GM23248 (cell line): ENCODE measurements at regions not wholly inside any gene's neighbourhood (a gene's known extent, or its start where the extent isn't known, plus 50 kb on each side); places are given as distances from the start of the nearest gene placed in this dataset.

Source experiments
- DNase-seq: peaks from one replicate; pipeline ENCODE4 v3.0.0-alpha.2; 2015
- H2AFZ ChIP-seq: fragments of 200-600 bp; sonication (generic); 2 replicates; pipeline ENCODE4 v1.6.1; 2016; ENCODE audit warnings: antibody characterized with exemption
- H3F3A ChIP-seq: fragments of 200-600 bp; sonication (generic); 2 replicates; pipeline ENCODE4 v1.6.1; 2016; ENCODE audit warnings: mild to moderate bottlenecking, antibody characterized with exemption, mixed run types; ENCODE audit not compliant: insufficient read depth
- H3K27ac ChIP-seq: fragments of 200-600 bp; sonication (generic); 2 replicates; pipeline ENCODE4 v1.5.1; 2016; ENCODE audit warnings: mild to moderate bottlenecking
- H3K27me3 ChIP-seq: fragments of 200-600 bp; sonication (generic); replicated peaks from 2 replicates; pipeline ENCODE4 v1.6.1; 2016; ENCODE audit warnings: mild to moderate bottlenecking; ENCODE audit not compliant: insufficient read depth
- H3K36me3 ChIP-seq: fragments of 200-600 bp; sonication (generic); 2 replicates; pipeline ENCODE4 v1.6.1; 2016; ENCODE audit warnings: low read depth, mild to moderate bottlenecking
- H3K4me1 ChIP-seq: fragments of 200-600 bp; sonication (generic); 2 replicates; pipeline ENCODE4 v1.6.1; 2016; ENCODE audit warnings: mild to moderate bottlenecking; ENCODE audit not compliant: insufficient read depth
- H3K4me2 ChIP-seq: fragments of 200-600 bp; sonication (generic); one replicate; pipeline ENCODE4 v1.6.1; 2016; ENCODE audit warnings: mild to moderate bottlenecking; ENCODE audit not compliant: unreplicated experiment
- H3K4me3 ChIP-seq: fragments of 200-600 bp; sonication (generic); 2 replicates; pipeline ENCODE4 v1.5.1; 2016; ENCODE audit warnings: mild to moderate bottlenecking
- H3K79me2 ChIP-seq: fragments of 200-600 bp; sonication (generic); 2 replicates; pipeline ENCODE4 v1.6.1; 2016; ENCODE audit warnings: mild to moderate bottlenecking; ENCODE audit not compliant: insufficient read depth
- H3K9ac ChIP-seq: fragments of 200-600 bp; sonication (generic); 2 replicates; pipeline ENCODE4 v1.6.1; 2016; ENCODE audit warnings: mild to moderate bottlenecking
- H3K9me2 ChIP-seq: fragments of 200-600 bp; sonication (generic); 2 replicates; pipeline ENCODE4 v1.6.1; 2016; ENCODE audit warnings: mixed run types, mild to moderate bottlenecking, moderate library complexity; ENCODE audit not compliant: insufficient read depth
- H3K9me3 ChIP-seq: fragments of 200-600 bp; sonication (generic); one replicate; pipeline ENCODE4 v1.6.1; 2017; ENCODE audit warnings: low read depth
- H4K20me1 ChIP-seq: fragments of 200-600 bp; sonication (generic); 2 replicates; pipeline ENCODE4 v1.6.0; 2016; ENCODE audit not compliant: insufficient read depth
- EZH2 ChIP-seq: fragments of 200-600 bp; sonication (generic); IDR thresholded peaks from 2 replicates; pipeline ENCODE4 v1.6.1; 2018; ENCODE audit warnings: antibody characterized with exemption, mild to moderate bottlenecking; ENCODE audit not compliant: insufficient read depth, poor library complexity, severe bottlenecking
- EZH2phosphoT487 ChIP-seq: fragments of 200-600 bp; sonication (generic); IDR thresholded peaks from 2 replicates; pipeline ENCODE4 v1.6.1; 2018; ENCODE audit warnings: antibody characterized with exemption, moderate library complexity, mild to moderate bottlenecking, low read depth; ENCODE audit not compliant: insufficient read depth
- WGBS, 2 experiments: methylation state at CpG; one replicate each; pipeline ENCODE4 v1.1.6; 2015 to 2017; ENCODE audit warnings: low lambda C conversion rate in 2 of 2, low coverage in 1 of 2; ENCODE audit errors: missing lambda C conversion rate in 2 of 2; 5-methylcytosine and 5-hydroxymethylcytosine counted together
- in situ Hi-C: fragments of 300-500 bp; cut with MboI; formaldehyde crosslinking; loops from 2 replicates; pipeline ENCODE4 v1.15.0; 2020

DNA sequence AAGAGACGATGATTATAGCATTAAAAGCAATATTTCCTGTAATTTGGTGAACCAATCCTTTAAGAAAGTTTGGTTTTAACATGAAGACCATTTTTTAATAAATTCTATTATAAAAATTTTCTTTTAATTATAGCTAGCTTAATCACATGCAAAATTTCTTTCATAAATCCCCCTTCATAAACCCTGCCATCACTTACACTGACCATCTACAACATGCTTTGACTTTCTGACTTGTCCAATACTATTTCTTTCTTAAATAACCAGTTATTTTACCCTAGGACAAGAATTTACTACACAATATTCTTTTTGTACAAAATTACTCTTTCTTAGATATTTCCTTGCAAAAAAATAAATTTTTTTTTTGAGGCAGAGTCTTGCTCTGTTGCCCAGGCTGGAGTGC, 1334.8 kb downstream of the CDH11 start:
- no peaks in the 10 kb centered on the region for H3F3A ChIP-seq
- no peak overlapping the region for H3K4me2 ChIP-seq
- in situ Hi-C loops = no loop called here
- WGBS, 2 experiments = 65 to 92% methylated on average over 1 of the region's 1 CpG
- no peaks in the 10 kb centered on the region for H3K4me1 ChIP-seq
- H3K36me3 ChIP-seq = no peaks in the 10 kb centered on the region
- no peaks in the 10 kb centered on the region for H3K79me2 ChIP-seq
- H3K27me3 ChIP-seq = no peaks in the 10 kb centered on the region
- no peaks in the 10 kb centered on the region for H4K20me1 ChIP-seq
- H3K4me3 ChIP-seq = no peak overlapping the region
- H3K9me2 ChIP-seq = no peaks in the 10 kb centered on the region
- H2AFZ ChIP-seq = no peak overlapping the region
- no peak for TF ChIP-seq EZH2phosphoT487
- no peak for TF ChIP-seq EZH2
- H3K9ac ChIP-seq = no peak overlapping the region
- H3K27ac ChIP-seq = no peak overlapping the region
- H3K9me3 ChIP-seq = no peaks in the 10 kb centered on the region
- DNase-seq = no peak

GRCh38 chr16:63785170-63785569, 1336.7 kb downstream of the CDH11 start:
- Histone ChIP-seq H3K4me2 (no peak overlapping the region), H3K79me2 (no peaks in the 10 kb centered on the region), H3K9me3 (no peaks in the 10 kb centered on the region), H3K4me1 (no peaks in the 10 kb centered on the region), H3K27me3 (no peaks in the 10 kb centered on the region), H3K4me3 (no peak overlapping the region), H3K36me3 (no peaks in the 10 kb centered on the region), H3F3A (no peaks in the 10 kb centered on the region), H3K9ac (no peak overlapping the region), H4K20me1 (no peaks in the 10 kb centered on the region), H2AFZ (no peak overlapping the region), H3K27ac (no peak overlapping the region), H3K9me2 (no peaks in the 10 kb centered on the region)
- 22 to 28% methylated on average over 2 of the region's 2 CpGs for WGBS, 2 experiments
- no peak for DNase-seq
- TF ChIP-seq EZH2phosphoT487 = no peak
- no peak for TF ChIP-seq EZH2
- in situ Hi-C loops = no loop called here

GRCh38 chr16:63776437-63776836, 1345.4 kb downstream of the CDH11 start:
- in situ Hi-C loops = no loop called here
- no peak overlapping the region for H3K4me3 ChIP-seq
- H3K4me1 ChIP-seq = no peaks in the 10 kb centered on the region
- no peaks in the 10 kb centered on the region for H4K20me1 ChIP-seq
- no peak overlapping the region for H3K4me2 ChIP-seq
- H3K9me3 ChIP-seq = no peaks in the 10 kb centered on the region
- no peak for DNase-seq
- no peak overlapping the region for H3K9ac ChIP-seq
- no peaks in the 10 kb centered on the region for H3K79me2 ChIP-seq
- no peaks in the 10 kb centered on the region for H3K27me3 ChIP-seq
- H3K9me2 ChIP-seq = no peaks in the 10 kb centered on the region
- H3K27ac ChIP-seq = no peak overlapping the region
- H3F3A ChIP-seq = no peaks in the 10 kb centered on the region
- H3K36me3 ChIP-seq = no peaks in the 10 kb centered on the region
- TF ChIP-seq EZH2phosphoT487 (no peak), EZH2 (no peak)
- H2AFZ ChIP-seq = no peak overlapping the region

- Histone ChIP-seq H3K9ac (no peak overlapping the region), H3K9me3 (no peaks in the 10 kb centered on the region), H3K27me3 (no peaks in the 10 kb centered on the region), H3K4me3 (no peak overlapping the region), H3K9me2 (no peaks in the 10 kb centered on the region), H3K27ac (no peak overlapping the region), H2AFZ (no peak overlapping the region), H3F3A (no peaks in the 10 kb centered on the region), H3K4me2 (no peak overlapping the region), H4K20me1 (no peaks in the 10 kb centered on the region), H3K79me2 (no peaks in the 10 kb centered on the region), H3K4me1 (no peaks in the 10 kb centered on the region), H3K36me3 (no peaks in the 10 kb centered on the region)
- TF ChIP-seq EZH2phosphoT487 (no peak), EZH2 (no peak)
- DNase-seq = no peak
- in situ Hi-C loops = no loop called here
These were observed 1345.8 kb downstream of the CDH11 start for GRCh38 chr16:63776034-63776433.

DNA sequence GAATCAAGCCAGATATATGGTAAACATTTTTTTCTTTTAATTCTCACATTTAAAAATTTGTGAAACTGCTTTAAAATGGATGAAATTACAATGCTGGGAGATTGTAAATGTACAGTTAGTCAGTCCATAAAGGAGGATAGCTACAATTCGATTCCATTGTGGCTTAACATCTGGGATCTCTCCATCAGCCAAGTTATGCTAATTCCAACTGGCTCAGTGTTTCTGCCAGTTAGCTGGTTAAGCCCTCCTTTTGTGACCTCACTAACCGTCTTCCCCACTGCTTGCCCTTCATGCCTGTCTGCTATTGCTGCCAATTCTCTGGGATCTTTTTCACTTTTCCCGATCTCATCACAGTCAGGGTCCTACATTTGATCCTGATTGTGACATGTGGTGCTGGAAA, 1347.6 kb downstream of the CDH11 start:
- no peak overlapping the region for H3K9ac ChIP-seq
- in situ Hi-C loops = no loop called here
- DNase-seq = no peak
- no peaks in the 10 kb centered on the region for H3K9me2 ChIP-seq
- no peaks in the 10 kb centered on the region for H3K9me3 ChIP-seq
- no peaks in the 10 kb centered on the region for H3F3A ChIP-seq
- H3K79me2 ChIP-seq = no peaks in the 10 kb centered on the region
- H3K4me1 ChIP-seq = no peaks in the 10 kb centered on the region
- H3K36me3 ChIP-seq = no peaks in the 10 kb centered on the region
- H4K20me1 ChIP-seq = no peaks in the 10 kb centered on the region
- no peak overlapping the region for H3K27ac ChIP-seq
- TF ChIP-seq EZH2 (no peak), EZH2phosphoT487 (no peak)
- no peak overlapping the region for H2AFZ ChIP-seq
- H3K27me3 ChIP-seq = no peaks in the 10 kb centered on the region
- no peak overlapping the region for H3K4me3 ChIP-seq
- 0 to 1% methylated on average over 3 of the region's 3 CpGs for WGBS, 2 experiments
- no peak overlapping the region for H3K4me2 ChIP-seq
